Coronary artery (tissue), 2 donors: ENCODE measurements at regions not wholly inside any gene's neighbourhood (a gene's known extent, or its start where the extent isn't known, plus 50 kb on each side); places are given as distances from the start of the nearest gene placed in this dataset.

Source experiments
- DNase-seq: peaks from one replicate; pipeline ENCODE4 v3.0.0-alpha.2; 2017; ENCODE audit warnings: low spot score
- H3K27ac ChIP-seq, 2 donors: fragments of 200-600 bp; sonication (generic); one replicate each; pipeline ENCODE4 v1.5.1; 2016 to 2019
- H3K4me3 ChIP-seq: fragments of 200-600 bp; sonication (generic); 2 replicates; pipeline ENCODE4 v1.5.1; 2016; ENCODE audit warnings: mild to moderate bottlenecking, moderate library complexity
- TF ChIP-seq, protein P1 (sequence below): fragments of 200-600 bp; sonication (generic); IDR thresholded peaks from one replicate; pipeline ENCODE4 v1.5.1; 2019; ENCODE audit warnings: antibody characterized with exemption

DNA sequence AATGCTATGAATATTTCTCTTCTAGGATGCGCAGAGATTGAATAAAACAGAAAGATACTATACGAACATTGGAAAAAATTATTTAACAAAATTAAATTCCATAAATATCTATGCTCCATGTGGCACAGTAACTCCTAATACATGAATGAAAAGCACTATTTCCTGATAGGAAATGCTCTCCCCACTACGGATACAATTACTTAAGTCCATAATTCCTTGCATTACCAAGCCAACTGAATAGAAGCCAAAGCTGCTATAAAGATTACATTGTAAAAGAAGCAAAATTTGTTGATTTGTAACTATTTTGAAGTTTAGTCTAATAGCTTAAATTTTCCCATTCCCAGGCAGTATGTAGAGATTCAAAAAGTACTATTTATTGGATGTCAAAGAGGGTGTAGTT, 61.8 kb upstream of the SNX2 start:
- TF ChIP-seq, protein P1, sequence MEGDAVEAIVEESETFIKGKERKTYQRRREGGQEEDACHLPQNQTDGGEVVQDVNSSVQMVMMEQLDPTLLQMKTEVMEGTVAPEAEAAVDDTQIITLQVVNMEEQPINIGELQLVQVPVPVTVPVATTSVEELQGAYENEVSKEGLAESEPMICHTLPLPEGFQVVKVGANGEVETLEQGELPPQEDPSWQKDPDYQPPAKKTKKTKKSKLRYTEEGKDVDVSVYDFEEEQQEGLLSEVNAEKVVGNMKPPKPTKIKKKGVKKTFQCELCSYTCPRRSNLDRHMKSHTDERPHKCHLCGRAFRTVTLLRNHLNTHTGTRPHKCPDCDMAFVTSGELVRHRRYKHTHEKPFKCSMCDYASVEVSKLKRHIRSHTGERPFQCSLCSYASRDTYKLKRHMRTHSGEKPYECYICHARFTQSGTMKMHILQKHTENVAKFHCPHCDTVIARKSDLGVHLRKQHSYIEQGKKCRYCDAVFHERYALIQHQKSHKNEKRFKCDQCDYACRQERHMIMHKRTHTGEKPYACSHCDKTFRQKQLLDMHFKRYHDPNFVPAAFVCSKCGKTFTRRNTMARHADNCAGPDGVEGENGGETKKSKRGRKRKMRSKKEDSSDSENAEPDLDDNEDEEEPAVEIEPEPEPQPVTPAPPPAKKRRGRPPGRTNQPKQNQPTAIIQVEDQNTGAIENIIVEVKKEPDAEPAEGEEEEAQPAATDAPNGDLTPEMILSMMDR: no peak
- Histone ChIP-seq H3K27ac (no peak overlapping the region), H3K4me3 (no peak overlapping the region)
- no peak for DNase-seq

- TF ChIP-seq, protein P1: no peak
- Histone ChIP-seq H3K27ac (no peak overlapping the region), H3K4me3 (no peak overlapping the region)
- no peak for DNase-seq
Observed at GRCh38 chr5:122715095-122715494, 59.8 kb upstream of the SNX2 start.

DNA sequence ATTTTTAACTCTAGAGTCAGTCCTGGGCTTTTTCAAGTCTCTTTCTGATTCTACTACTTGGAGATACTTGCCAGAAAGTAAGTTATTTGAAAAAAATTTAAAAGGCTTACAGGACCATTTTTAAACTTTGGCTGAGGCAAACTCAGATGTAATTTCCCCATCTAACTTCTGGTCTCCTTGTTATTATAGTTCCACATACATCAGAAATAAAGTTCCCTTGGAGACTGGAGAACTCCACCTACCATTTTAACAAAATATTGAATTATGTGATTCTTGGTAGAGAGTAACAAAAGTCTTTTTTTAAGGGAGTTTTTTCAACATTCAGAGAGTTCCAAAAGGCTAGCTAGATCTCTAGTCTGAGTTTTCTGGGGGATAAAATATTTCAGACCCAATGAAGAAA, 56.3 kb upstream of the SNX2 start:
- Histone ChIP-seq H3K4me3 (no peak overlapping the region), H3K27ac (no peak overlapping the region)
- no peak for DNase-seq
- TF ChIP-seq, protein P1: no peak

DNA sequence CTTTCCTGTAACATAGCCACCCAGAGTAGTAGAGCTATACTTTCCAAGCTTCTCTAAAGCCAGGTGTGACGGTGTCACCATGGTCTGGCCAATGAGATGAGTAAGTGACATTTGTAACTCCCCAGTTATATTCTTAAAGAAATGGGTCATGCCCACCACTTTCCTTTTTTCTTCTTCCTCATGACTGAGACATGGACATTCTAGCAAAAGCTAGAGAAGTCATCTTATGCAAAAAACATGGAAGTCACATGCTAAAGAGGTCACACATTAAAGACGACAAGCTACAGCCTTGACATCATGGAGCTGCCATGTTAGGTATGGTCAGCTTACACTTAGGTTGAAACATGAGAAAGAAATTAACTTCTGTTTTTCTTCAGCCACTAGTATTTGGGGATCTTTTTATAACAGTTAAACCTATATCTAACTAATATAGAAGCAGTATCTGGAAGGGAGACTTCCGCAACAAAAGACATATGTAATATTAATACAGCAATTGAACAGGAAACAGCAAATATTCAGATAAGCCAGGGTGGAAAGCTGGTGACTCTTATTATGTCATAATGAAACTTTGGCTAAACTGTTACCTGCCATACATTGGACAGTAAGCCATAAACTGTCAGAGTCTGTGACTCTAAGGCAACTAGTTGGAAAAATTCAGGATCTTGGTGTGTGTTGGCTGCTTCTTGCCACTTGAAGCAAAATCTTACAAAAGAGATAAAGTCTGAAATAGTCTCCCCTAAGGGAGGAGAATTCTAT, 54.7 kb upstream of the SNX2 start:
- no peak overlapping the region for H3K27ac ChIP-seq
- H3K4me3 ChIP-seq: no peak overlapping the region
- no peak for DNase-seq
- TF ChIP-seq, protein P1: no peak

DNA sequence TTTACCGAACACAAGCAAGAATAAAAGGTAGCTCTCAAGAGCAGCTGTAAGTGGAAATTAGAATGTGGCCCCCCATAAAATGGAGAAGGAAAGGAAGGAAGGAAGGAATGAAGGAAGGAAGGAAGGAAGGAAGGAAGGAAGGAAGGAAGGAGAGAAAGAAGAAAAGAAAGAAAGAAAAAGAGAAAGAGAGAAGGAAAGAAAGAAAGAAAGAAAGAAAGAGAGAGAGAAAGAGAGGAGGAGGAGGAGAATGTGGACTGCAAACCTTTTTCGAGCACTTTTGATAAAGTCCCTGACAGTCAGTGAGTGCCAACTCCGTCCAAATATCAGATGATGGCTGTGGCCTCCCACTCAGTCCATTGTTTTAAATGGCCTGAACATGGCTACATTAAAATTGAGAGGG, 53.8 kb upstream of the SNX2 start:
- DNase-seq: no peak
- H3K27ac ChIP-seq: no peak overlapping the region
- TF ChIP-seq, protein P1: no peak
- no peak overlapping the region for H3K4me3 ChIP-seq

GRCh38 chr5:122722341-122722740, 52.5 kb upstream of the SNX2 start:
- DNase-seq: no peak
- TF ChIP-seq, protein P1: no peak
- Histone ChIP-seq H3K4me3 (no peak overlapping the region), H3K27ac (no peak overlapping the region)

GRCh38 chr5:122723606-122724352, 51.1 kb upstream of the SNX2 start:
- no peak for DNase-seq
- TF ChIP-seq, protein P1: no peak
- Histone ChIP-seq H3K4me3 (no peak overlapping the region), H3K27ac (no peak overlapping the region)
